Skin epidermis (tissue), 12 donors: ENCODE measurements at regions not wholly inside any gene's neighbourhood (a gene's known extent, or its start where the extent isn't known, plus 50 kb on each side); places are given as distances from the start of the nearest gene placed in this dataset.

Experiments
- H3K27ac ChIP-seq, 21 experiments: fragments of 200-600 bp; sonication (generic) in 11 of 21; one replicate each; pipeline ENCODE4 v1.5.0; 2020; ENCODE audit warnings: mild to moderate bottlenecking in 3 of 21, inconsistent platforms in 2 of 21, moderate library complexity in 2 of 21
- H3K4me3 ChIP-seq, 7 experiments: fragments of 200-600 bp; sonication (generic) in 2 of 7; one replicate each; pipeline ENCODE4 v1.5.0; 2020; ENCODE audit warnings: inconsistent platforms in 2 of 7, mild to moderate bottlenecking in 2 of 7, moderate library complexity in 1 of 7

DNA sequence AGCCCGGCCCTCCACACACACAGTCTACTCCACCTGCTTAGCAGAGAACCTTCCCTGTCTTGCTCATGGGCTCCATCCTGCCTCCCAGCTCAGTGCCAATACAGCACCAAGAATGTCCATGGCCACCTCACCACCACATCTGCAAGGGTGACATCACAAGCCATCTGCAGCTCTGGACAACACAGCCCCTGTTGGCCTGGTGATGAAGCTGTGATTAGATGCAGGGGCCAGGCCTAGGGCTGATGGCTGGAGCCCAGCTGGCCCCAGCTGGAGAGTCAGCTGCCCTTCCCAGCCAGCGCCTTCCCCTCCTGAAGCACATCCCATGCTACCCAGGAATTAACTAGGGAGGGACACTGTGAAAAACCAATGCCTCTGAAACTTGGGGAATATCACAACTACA lies 91.1 kb downstream of the TTC32 start:
- Histone ChIP-seq H3K27ac (peak overlapping the region in 1 of 21 experiments; percentile 60), H3K4me3 (no peak overlapping the region)

DNA sequence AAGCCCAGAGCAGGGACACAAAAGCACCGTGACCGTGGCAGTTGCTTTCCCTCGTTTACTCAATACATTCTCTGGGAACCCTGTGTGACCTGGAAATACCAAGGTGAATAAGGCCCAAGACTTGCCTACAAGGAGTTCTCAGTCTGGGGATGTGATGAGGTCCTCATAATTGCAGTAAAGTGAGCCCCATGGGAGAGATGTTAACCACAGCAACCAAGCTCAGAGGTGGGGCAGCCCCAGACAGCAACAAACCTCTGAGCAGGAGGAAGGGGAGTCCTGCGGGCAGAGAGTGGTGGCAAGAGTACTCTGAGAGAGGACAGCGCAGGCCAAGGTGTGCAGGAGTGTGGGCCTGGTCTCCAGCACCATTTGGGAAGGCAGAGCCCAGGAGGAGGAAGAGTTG lies 91.6 kb downstream of the TTC32 start:
- no peak overlapping the region for H3K4me3 ChIP-seq

GRCh38 chr2:19809206-19809605 lies 92.6 kb downstream of the TTC32 start:
- Histone ChIP-seq H3K4me3 (no peak overlapping the region), H3K27ac (no peak overlapping the region)

More for the DNA sequence above, 91.6 kb downstream of the TTC32 start:
- no peak overlapping the region for H3K27ac ChIP-seq

DNA sequence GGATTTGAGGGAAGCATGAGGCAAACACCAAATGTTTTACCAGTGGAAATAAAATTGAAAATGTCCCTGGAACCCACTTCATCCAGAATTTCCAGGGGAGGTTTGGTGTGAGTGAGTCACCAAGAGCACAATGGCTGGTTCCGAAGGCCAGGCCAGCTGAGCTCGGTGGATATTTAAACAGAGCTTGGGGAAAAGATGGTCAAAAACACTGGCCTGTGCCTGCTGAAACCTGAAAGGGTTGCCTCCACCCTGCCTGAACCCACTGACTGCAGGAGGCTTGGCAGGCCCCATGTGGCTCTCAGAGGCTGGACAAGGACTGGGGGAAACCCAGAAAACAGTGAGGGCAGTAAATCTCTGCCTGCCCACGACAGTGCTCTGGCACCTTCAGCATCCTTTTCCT lies 93.9 kb downstream of the TTC32 start:
- peak overlapping the region in 2 of 21 experiments; percentile 39 to 47 for H3K27ac ChIP-seq

GRCh38 chr2:19807346-19807745 lies 94.4 kb downstream of the TTC32 start:
- Histone ChIP-seq H3K27ac (peak overlapping the region in 2 of 21 experiments; percentile 39 to 47), H3K4me3 (no peak overlapping the region)

More for the DNA sequence above, 93.9 kb downstream of the TTC32 start:
- no peak overlapping the region for H3K4me3 ChIP-seq

- Histone ChIP-seq H3K27ac (no peak overlapping the region), H3K4me3 (no peak overlapping the region)
Observed at GRCh38 chr2:19806591-19806990, 95.2 kb downstream of the TTC32 start.

- H3K4me3 ChIP-seq = no peak overlapping the region
- no peak overlapping the region for H3K27ac ChIP-seq
Observed at GRCh38 chr2:19806131-19806530, 95.7 kb downstream of the TTC32 start.

DNA sequence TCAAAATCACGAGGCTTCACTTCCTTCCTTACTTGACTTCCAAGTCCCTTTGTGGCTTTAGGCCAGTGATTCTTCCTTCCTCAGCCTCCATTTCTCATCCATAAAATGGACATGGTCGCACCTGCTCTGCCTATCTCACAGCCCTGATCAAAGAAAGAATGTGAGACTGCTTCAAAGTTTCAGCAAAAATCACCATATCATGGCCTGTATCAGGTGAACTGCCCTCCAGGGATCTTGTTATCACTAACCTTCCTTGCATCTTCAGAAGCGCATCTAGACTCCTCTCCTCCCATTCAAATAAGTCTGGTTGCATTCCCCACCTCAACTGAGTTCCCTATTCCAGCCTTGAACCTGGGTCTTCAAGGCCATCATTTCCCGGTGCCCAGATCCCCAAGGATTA lies 96.5 kb downstream of the TTC32 start:
- H3K4me3 ChIP-seq = no peak overlapping the region
- H3K27ac ChIP-seq = no peak overlapping the region

GRCh38 chr2:19804639-19805260 lies 97.0 kb downstream of the TTC32 start:
- H3K27ac ChIP-seq = no peak overlapping the region
- H3K4me3 ChIP-seq = no peak overlapping the region

DNA sequence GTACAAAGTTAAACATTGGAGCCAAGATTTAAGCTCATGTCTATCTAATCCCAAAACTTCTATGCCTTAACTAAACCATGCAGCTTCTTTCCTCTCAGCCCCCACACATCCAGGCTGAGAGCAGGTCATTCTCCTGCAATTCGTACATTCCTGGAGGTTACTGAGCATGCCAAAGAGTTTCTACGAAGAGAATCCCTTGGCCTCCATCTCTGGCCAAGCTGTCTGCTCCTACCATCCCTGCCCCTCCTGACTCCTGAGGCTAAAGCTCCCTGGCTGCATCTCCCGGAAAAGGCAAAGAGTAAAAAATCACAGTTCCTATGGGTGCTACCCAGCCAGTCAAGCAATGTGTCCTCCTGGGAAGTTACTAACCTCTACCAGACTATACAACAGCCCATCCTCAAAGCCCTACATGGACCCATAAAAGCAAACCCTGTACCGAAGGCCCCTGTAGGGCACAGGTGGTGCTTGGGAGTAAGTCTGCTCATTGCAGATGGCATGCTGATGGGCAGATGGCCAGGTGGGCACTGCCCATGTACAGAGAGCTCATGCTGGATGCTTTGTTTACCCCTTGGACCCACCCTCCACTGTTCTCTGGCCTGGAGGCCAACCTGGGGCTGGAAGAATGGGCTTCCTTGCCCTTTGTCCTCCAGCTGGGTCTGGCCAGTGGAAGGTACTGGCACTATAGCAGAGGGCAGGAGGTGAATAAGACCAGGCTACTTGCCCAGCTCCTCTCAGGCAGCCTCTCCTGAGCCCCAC lies 99.5 kb downstream of the TTC32 start:
- no peak overlapping the region for H3K4me3 ChIP-seq
- peak overlapping the region in 2 of 21 experiments; percentile 27 to 36 for H3K27ac ChIP-seq

- Histone ChIP-seq H3K4me3 (no peak overlapping the region), H3K27ac (peak overlapping the region in 1 of 21 experiments; percentile 36)
Observed at GRCh38 chr2:19801367-19802080, 100.3 kb downstream of the TTC32 start.

GRCh38 chr2:19800796-19801195 lies 101.0 kb downstream of the TTC32 start:
- Histone ChIP-seq H3K27ac (no peak overlapping the region), H3K4me3 (no peak overlapping the region)

DNA sequence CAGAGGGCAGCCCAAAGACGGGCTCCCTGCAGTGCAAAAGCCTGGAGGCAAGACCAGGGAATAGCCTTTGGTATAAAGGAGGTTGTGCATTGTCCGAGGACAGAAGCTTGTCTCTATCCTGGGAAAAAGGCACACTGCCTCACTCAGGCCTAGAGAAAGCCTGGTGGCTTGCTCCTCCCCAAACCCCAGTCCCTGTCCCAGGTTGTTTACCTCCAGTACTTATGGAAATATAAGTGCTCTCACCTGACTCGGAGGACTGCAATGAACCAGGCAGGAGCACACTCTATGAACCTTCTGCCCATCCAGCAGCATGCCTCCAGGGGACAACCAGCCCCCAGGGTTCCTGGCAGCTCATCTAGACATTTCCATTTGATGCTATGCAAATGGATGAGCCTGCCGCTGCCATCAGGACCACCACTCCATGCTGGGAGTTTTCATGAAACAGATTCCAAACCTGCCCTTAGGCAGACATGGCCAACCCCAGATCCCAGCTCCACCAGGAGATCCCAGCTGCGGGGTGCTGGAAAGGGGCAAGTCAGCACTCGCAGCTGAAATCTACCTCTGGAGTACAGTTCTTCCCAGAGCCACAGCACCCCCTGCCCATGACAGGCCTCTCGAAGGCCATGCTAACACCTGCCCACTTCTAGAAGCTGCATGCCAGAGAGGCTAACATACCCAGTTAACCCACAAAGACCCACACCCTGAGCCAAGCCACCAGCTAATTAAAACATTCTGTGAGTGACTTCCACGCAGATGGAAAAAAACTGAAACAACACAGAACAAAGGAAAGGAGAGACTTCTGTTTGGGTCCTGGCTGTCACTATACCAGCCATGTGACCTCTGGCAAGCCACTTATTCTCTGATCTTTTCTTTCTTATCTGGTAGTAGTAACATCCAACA lies 101.7 kb downstream of the TTC32 start:
- H3K27ac ChIP-seq = no peak overlapping the region
- H3K4me3 ChIP-seq = no peak overlapping the region

GRCh38 chr2:19797871-19798270 lies 103.9 kb downstream of the TTC32 start:
- Histone ChIP-seq H3K27ac (no peak overlapping the region), H3K4me3 (no peak overlapping the region)

GRCh38 chr2:19797243-19797810 lies 104.5 kb downstream of the TTC32 start:
- Histone ChIP-seq H3K27ac (peak overlapping the region in 3 of 21 experiments; percentile 4 to 67 (median 11)), H3K4me3 (no peak overlapping the region)

- Histone ChIP-seq H3K4me3 (no peak overlapping the region), H3K27ac (peak overlapping the region in 14 of 21 experiments; percentile 18 to 69 (median 50))
Observed at GRCh38 chr2:19796035-19796695, 105.6 kb downstream of the TTC32 start.

- no peak overlapping the region for H3K4me3 ChIP-seq
- H3K27ac ChIP-seq = no peak overlapping the region
Observed at GRCh38 chr2:19793132-19793750, 108.5 kb downstream of the TTC32 start.

- Histone ChIP-seq H3K27ac (no peak overlapping the region), H3K4me3 (no peak overlapping the region)
Observed at GRCh38 chr2:19790291-19790690, 111.5 kb downstream of the TTC32 start.
